HPDE6-E6E7 (cell line): ENCODE measurements at regions not wholly inside any gene's neighbourhood (a gene's known extent, or its start where the extent isn't known, plus 50 kb on each side); places are given as distances from the start of the nearest gene placed in this dataset.

Source experiments
- DNase-seq: peaks from one replicate; pipeline ENCODE4 v3.0.0; 2011; ENCODE audit warnings: missing footprints; ENCODE audit errors: extremely low spot score

DNA sequence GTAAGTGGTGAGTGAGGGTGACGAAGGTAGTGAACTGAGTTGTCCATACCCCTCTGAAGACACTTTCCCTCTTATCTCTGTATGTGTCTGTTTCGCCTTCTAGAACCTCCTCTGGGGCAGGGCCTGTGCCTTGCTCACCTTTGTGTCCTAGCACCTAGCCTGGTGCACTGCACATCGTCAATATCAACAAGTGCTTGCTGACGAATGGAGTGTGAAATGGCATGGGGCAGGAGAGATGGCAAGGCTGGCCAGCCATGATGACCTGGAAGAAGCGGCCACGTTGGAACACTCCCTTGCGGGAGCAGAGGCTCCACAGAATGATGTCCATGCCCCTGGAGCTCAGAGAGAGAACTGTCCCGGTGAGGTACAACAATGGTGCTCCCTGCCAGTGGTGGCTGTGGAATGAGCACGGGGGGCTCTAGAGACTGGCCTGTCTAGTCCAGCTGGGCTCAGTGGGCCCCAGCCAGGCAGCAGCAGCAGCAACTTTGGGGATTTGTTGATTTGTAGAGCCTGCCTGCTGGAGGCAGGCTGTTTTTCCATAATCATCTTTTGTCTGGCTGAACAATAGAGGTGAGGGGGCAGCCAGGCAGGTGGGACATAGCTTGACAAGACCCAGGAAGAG lies 112.2 kb upstream of the PJA1 start:
- DNase-seq, result no peak

DNA sequence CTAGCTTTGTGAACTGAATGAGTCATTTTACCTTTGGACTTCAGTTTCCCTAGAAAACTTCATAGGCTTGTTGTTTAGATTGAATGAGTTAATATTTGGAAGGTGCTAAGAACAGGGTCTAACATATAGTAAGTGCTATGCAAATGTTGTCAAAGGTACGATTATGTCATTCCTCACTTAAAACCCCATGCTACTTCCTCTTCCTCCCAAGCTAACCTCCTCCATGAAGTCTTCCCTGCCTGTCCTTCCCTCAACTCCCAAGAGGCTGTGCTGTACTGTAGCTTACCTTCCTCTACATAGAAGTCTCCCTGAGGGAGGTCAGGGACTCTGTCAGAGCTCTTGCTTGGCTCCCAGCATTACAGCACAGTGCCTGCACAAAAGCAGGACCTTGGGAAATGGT lies 103.4 kb upstream of the PJA1 start:
- DNase-seq, result no peak

DNA sequence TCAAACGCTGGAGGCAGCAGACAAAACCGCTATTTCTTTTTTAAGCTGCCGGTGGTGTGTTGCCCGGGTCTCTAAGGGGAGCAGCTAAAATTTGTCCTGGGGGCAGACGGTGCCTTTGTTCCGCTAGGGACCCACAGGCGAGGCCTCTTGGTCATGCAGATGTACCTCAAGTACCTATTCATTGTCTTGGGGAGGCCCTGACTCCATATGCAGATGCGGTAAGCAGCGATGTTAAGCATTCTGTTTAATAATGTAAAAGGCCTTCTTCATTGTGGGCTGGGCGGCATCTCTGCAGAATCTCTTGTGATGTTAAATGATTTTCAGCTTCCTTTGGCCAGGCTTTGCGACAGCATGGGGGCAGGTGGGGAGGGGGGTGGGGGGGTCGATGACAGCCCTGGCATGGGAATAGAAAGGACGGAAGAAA lies 98.9 kb upstream of the PJA1 start:
- DNase-seq, result no peak

DNA sequence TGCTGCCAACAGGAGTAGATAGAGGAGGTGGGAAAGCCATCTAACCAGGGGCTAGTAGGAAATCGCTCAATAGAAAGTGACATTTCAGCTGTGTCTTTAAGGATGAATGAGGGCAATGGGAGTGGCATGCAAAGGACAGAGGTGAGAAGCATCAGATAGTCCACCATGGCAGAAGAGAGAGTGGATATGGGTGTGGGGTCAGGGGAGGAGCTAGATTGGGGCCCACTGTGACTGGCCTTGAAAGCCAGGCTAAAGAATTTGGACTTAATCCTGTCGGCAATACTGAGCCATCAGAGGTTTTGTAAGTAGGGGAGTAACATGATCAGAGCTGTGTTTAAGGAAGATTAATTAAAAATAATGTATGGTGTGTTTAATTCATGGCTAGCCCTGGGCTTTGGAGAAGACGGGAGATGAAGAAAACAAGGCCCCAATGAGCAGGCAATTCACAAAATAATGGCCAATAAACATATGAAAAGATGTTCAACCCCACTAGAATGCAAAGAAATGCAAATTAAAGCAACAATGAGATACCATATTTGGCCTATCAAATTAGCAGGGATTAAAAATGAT lies 98.1 kb upstream of the PJA1 start:
- no peak for DNase-seq

DNA sequence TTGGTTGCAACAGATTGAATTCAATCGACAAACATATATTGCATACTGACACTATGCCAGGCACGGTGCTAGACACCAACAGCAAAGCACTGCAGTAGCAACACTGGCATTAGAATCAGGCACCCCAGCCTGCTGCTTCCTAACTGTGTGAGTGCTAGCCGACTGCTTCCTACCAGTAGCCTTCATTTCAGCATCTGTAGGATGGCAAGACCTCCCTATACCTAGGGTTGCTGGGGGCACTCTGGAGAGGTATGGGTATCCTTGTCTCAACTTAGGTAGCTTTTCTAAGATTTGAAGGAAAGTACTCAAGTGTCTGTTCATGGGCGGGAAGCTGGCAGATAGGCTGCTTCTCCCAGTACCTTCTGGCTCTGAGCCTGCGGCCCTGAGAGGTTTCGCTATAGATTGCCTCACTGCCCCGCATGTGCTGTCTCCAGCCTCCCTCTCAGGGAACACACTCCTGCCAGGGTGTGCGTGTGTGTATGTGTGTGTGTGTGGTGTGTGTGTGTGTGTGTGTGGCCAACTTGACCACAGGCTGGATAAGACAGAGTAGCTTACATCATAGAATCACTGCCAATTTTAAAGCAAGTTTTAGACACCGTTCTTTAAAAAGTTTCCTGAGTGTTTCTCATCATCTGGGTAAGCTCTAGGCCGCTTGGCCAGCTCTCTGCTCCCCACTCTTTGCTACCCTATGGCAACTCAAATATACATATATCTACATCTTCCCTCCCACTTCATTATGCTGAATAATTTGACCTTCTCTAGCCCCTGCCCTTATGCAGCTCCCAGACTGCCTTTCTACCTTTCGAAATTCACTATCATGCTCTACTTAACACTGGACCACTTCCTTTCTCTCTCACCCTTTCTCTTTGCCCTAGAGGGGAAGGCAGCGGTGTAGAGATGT lies 97.0 kb upstream of the PJA1 start:
- DNase-seq, result no peak

DNA sequence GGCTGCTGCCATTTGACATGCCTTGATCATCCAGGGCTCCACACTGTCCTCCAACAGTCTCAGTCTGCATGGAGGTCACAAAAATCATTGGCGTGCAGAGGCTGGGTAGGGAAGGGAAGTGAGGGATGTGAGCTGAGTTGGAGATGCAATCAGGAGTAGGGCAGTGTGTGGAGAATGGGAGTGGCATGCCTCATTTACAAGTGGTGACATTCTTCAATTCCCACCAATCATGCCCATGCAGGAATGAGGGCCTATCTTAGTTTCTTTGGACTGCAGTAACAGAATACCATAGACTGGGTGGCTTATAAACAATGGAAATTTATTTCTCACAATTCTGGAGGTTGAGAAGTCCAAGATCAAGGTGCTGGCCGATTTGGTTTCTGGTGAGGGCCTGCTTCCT lies 94.9 kb upstream of the PJA1 start:
- no peak for DNase-seq

DNA sequence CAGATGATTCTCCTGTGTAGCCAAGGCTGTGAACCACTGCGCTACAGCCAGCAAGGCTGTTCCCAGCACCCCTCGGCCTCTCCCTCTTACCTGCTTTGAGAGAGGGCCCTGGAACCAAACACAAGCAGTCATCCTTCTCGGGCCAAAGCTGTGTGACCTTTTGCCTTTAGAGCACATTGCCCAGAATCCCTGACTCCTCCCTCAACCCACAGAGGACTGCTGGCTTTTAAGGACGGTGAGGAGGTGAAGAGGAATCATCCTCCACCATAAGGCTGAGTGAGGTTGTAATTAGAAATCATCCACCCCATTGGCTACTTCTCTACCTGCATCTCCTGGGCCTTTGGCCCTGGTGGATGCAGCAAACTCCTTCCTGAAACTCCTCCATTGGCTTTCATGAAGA lies 93.6 kb upstream of the PJA1 start:
- no peak for DNase-seq

DNA sequence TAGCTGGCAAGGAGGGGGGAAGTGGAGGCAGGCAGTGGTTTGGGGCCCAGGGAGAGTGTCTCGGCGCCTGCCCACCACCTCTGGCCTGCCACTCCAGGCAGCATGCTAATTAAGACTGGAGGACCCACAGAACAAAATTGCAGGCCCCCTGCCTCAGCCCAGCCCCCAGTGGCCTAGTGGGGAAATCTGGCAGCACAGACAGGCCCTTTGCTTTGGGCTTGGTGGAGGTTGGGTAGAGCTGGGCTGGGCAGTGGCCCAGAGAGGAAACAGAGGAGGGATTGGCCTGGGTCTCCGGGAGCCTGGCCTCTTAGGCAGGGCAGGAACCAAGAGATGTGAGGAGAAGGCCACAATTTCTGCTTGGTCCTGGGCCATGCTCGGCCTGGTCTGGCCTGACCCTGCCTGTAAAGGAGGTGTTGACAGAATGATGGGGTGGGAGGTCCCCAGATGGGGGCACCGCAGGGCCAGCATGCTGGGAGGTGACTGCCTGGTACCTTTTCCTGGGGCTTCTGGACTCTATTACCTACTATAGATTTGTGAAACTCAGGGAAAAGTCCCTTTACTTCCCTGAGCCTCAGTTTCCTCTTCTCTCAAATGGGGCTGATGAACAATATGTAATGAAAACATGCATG lies 92.4 kb upstream of the PJA1 start:
- no peak for DNase-seq

DNA sequence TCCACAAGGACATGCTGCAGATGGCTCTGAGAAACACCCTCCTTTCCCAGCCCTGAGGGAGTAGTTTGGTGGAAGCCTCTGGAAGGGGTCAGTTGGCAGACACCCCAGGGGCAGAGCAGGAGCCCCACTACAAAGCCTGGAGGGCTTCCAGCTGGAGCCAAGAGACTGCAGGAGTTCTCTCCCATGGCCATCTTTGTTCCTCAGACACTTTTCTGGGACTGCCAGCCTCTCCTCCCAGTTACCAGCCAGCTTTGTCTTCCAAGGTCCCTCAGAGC lies 91.0 kb upstream of the PJA1 start:
- DNase-seq, result no peak

DNA sequence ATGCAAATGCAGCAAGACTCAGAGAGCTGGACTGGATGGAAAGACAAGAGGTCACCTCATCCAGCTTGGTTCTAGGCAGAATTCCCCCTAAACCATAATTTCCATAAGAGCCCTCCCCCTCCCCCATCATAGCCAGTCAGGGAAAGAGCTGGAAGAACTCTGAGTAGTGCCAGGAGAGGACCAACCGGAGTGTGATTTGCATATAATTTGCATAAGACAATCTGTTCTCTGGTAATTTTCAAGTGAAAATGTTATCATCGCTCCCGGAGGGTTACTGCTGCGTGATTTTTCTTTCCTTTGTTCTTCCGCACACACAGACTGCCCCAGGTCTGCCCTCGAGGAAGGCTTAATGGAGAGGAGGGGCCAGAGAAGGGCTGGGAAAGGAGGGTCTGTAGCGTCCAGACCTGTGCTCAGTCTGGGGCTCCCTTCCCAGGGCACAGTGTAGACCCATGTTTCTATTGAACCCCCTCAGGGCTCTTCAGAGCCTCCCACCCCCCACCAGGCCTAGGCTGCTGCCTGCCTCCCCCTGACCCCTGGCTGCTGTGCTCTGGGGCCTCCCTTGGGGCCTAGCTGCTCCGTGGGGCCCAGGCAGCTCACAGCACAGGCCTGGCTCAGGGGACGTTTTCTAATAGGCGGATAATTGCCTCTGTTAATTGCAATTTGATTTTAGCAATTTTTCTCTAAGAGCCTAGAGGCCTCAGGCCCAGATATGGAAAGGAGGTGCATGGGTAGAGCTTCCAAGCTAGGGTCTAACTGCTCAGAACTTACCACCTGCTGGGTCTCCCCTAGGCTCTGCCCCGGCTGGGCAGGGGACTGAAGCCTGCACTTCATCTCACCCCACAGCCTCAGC lies 90.4 kb upstream of the PJA1 start:
- DNase-seq, result no peak

DNA sequence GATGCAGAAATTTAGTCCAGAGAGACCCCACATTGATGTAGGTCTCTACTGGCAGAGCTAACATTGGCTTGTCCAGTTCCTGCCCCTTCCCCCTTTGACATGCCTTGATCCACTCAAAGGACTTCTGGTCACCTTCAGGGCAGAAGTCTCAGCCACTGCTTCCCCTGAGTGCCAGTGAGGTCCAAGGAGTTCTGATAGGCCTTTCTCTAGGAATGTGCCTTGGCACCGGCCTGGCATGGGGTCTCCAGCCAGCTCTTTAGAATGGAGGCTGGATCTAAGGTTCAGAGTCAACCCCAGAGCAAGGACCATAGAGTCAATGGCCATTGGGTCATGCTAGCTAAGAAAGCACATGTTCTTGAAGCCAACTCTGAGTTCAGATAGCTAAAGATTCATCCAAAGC lies 88.6 kb upstream of the PJA1 start:
- no peak for DNase-seq

DNA sequence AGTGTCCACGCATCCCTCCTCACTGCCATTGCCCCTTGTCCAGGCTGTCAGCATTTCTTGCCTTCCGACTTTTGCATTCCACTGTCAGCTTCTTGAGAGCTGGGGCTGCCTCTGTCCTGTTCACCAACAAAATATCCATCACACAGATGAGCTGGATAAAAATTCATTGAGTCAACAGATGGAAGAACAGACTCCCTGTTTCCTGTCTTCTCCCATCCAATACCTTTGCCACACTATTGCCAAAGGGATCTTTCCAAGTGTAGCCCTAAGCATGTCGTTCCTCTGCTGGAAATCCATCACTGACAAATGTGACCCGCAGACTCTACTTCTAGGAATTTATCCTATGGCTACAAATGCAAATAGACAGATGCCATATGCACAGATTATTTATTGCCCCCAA lies 78.0 kb upstream of the PJA1 start:
- DNase-seq, result no peak

DNA sequence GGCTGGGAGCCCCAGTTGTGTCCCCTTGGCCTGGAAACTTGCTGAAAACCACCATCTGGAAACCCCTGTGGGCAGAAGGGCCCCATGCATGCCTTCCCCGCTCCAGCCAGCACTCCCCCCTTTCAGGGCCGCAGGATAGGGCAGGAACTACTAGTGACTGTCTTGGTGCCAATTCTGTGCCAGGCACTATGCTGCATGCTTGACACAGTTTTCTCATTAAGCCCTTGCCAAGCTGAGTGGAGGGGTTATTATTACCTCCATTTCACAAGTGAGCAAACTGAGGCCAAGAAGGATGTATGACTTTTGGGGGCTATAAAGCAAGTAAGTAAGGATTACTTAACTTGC lies 73.6 kb upstream of the PJA1 start:
- no peak for DNase-seq

DNA sequence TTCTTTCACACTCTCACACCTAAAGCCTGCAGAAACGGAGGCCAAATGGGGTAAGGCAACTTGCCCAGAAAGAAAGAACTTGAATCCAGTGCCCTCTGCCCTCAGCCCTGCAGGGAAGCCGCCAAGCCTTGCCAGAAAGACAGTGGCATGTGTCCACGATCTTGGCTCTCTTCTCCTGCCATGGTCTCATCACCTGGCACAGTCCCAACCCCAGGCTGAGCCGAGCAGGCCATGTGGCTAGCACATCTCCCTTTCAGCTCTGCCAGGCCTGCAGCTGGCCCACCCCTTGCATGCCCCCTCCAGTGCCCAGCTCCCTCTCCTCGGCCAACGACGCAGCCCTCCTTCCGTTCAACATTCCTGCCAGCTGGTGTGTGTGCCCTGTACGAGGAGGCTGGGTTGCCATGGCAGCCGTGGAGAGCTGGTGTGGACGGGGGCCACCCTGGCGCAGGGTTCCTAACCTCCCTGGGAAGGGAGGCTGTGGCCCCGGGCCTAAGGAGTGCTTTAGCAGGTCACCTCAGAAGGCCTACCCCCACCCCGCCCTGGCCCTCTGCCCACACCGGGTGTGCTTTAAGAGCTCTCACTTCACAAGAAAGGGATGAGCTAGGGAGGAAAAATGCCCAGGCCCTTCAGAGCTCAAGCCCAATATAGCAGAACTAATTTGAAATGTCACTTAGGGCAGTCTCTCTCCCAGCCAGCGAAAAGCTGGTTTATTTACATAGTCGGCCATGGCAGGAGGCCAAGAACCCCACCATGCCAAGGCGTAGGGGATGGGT lies 73.0 kb upstream of the PJA1 start:
- no peak for DNase-seq

DNA sequence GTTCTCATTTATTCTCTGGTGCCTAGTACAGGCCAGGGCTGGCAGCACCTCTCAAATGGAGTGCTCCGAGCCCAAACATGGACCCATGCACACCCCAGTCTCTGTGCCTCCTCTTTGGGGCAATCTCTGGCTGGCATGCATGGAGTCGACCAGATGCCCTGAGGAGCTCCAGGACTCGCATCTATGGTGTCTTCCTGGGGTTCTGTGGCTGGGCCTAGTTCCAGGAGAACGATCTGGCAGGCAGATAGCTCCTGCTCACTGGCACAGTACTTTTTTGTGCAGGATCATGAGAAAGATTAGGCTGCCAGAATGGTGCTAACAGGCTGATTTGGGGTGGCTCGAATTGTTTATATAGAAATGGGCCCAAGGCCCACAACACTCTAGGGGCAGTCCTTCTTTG lies 72.0 kb upstream of the PJA1 start:
- DNase-seq, result no peak

DNA sequence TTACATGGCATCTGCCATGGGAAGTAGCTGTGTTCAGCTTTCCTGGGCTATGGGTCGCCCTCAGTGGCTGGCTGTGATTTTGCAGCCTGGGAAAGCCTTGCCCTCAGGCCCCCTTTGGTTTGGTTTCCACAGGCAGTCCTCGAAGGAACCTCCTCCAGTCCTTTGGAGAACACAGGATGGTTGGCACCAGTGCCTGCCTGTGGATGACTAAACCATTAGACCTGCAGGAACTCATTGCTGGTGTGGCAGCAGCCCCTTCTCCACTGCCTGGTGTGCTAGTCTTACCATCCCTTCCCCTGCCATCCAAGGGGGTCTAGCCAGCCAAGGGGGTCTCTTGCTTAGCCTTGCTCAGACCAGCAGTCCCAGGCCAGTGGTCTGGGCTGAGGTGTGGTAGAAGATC lies 71.4 kb upstream of the PJA1 start:
- no peak for DNase-seq

DNA sequence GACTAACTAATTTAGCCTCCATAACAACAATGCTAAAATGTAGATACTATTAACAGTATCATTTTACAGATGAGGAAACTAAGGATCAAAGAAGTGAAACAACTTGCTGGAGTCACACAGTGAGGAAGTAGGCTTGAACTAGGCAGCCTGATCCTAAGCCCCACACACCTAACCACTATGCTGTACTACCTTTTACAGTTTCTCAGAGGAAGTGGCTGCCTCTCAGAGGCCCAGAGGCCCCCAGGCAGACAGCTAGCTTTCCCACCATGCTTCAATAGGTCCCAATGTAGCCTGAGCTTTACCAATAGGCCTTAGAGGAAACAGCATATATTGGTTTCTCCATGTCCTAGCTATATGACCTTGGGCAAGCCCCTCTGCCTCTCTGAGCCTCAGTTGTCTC lies 69.4 kb upstream of the PJA1 start:
- no peak for DNase-seq

DNA sequence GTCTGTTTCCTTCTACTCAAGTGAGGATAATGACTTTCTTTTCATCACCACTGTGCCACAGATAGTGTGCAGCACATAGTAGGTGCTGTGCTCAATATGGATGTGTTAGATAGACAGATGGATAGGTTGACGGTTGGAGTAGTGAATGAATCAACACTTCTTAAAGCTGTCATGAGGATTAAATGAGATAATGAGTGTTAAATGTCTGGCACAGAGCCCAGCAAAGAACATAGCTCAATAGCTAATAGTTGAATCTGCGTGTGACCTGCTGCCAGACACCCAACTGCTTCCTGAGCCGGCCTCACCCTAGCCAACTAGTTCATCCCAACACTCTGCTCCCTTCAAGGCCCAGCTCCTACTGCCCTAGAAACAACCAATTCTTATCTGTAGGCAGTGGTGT lies 67.7 kb upstream of the PJA1 start:
- DNase-seq, result no peak

DNA sequence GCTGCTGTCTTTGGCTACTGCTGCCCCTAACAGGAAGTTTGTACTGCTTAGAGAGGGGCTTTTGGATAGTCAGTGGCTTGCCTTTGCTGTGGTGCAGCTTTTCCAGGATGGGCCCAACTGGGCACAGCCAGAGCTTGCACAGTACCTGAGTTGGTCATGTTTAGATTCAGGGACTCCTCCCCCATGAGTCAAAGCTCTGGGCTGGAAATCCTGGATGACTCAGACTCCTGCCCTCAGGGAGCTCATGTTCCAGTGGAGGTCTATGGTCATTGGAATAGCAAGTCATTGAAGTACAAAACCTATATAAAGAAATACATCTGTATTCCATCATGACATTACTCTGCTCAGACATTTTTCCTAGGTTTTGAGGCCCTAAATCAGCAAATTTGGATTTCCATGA lies 66.7 kb upstream of the PJA1 start:
- DNase-seq, result no peak

DNA sequence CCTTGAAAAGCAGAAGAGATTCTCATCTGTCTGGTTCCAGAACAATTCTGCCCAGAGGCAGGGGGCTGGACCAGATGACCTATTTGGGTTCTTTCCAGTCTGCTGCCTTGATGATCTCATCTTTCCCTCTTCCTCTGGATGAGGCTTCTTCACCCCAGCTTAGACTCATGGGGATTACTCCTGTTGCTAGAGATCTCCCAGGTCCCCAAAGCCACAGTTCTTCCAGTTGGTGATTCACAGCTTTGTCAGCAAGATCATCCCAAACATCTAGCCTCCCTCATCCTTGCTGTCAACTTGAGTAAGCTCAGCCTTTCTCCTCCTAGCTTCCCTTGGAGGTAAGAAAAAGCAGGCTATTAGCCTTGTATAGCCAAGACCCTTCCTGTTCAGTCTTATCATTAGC lies 64.2 kb upstream of the PJA1 start:
- no peak for DNase-seq

DNA sequence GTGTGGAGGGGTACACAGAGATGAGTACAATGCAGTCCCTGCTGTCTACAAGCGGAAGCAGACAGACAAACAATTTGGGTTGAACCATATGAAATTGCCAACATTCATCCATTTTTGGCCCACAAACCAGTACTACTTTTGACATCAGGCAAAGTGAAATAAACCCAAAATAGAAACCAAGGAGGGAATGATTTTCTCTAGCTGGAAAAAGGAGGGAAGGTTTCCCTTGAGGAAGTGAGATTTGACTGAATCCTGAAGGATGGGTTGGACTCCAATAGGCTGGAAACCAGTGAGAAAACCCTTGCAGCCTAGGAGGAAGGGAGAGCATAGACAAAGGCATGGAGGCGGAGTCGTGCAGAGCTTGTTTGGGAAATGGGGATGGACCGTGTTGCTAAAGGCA lies 63.5 kb upstream of the PJA1 start:
- no peak for DNase-seq
